Epithelial cell of prostate (primary cell): ENCODE measurements at regions not wholly inside any gene's neighbourhood (a gene's known extent, or its start where the extent isn't known, plus 50 kb on each side); places are given as distances from the start of the nearest gene placed in this dataset.
A peak's percentile ranks its signal among the peaks of the same experiment; 100 is the strongest.
"Not testable (repeated sequence)": the region's sequence is repeated elsewhere in the genome, so short reads cannot be mapped to it uniquely, and the experiment has no call there.

Experiments used
- DNase-seq: peaks from one replicate; pipeline ENCODE4 v3.0.0-alpha.2; 2011; ENCODE audit warnings: low read depth, low spot score
- H3K27ac ChIP-seq: fragments of 450-650 bp; 2 replicates; pipeline ENCODE4 v1.5.1; 2017; ENCODE audit warnings: mild to moderate bottlenecking

DNA sequence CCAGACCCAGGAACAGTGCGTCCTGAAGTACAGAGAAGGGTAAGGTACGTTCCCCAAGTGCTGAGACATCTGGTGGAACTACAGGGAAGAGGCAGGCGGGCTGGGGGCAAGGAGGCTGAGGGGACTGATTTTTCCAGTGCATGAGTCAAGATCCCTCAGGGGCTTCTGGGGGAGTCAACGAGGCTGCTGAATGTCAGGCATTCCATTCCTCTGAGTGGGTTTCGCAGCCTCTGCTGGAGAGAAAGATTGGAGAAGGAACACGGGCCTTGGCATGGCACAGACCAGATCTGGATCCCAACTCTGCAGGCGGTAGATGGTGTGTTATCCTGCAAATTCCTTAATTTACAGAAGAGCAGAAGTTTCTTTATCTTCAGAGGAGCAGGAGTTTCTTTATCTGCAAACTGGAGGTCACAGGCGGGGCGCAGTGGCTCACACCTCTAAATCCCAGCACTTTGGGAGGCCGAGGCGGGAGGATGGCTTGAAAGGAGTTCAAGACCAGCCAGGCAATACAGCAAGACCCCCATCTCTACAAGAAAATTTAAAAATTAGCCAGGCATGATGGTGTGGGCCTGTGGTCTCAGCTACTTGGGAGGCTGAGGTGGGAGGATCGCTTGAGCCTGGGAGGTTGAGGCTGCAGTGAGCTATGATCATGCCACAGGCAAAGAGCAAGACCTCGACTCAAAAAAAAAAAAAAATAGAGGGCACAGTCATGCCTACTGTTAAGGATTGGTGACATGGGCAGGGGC, 132.6 kb upstream of the MAP1LC3B2 start:
- no peak overlapping the region for H3K27ac ChIP-seq
- DNase-seq, result no peak

DNA sequence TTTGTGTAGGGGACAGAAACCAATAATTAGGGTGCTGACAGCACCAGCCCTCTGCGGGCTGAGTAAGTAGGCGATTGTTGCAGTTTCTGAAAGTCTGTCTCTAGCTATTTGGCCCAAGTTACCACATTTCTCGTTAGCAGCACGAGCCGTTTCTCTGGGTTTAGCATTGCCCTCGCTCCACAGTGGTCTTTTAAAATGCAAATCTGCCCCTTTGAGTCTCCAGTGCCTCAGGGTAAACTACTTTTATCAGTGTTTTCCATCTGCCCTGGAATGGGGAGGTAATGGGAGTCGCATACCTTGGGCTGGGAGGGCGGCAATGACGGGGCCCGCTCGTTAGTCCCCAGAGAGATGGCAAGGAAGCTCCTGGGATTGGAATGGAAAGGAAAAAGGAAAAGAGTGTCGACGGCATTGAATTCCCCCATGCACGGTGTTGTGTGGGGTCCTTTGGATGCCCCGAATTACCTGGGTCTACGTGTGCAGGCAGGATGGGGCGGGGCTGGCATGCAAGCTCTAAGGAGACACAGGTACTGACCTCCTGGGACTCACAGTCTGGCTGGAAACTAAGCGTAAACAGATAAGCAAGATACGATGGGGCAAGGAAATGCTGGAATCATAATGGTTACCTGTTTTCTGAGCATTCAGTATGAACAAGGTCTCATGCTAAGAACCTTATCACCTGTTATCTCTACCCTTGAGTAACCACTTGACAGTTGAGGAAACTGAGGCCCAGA, 131.8 kb upstream of the MAP1LC3B2 start:
- H3K27ac ChIP-seq, result no peak overlapping the region

DNA sequence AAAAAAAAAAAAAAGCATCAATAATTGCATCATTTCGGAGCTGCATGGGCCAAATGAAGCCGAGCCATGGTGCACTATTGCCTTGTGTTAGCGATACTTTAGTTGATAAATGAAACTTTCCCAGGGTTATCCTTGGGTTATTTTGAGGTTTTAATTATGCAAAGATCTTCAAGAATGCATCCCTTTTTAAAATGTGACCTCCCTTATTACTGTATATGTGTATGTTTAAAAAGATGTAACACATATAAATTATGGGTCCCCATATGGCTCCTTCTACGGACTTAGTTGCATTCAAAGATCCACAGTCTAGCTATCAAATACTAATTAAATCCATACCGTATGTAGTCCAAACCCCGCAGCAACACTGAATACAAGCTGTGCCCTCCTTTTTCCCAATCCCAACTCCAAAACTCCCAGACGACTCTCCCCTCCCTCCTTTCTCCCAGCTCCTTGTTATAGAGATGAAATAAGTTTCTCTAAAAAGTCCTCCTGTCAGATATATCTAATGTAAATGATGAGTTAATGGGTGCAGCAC, 129.3 kb upstream of the MAP1LC3B2 start:
- DNase-seq, result no peak
- H3K27ac ChIP-seq, result no peak overlapping the region

More for the DNA sequence above, 131.8 kb upstream of the MAP1LC3B2 start:
- no peak for DNase-seq

DNA sequence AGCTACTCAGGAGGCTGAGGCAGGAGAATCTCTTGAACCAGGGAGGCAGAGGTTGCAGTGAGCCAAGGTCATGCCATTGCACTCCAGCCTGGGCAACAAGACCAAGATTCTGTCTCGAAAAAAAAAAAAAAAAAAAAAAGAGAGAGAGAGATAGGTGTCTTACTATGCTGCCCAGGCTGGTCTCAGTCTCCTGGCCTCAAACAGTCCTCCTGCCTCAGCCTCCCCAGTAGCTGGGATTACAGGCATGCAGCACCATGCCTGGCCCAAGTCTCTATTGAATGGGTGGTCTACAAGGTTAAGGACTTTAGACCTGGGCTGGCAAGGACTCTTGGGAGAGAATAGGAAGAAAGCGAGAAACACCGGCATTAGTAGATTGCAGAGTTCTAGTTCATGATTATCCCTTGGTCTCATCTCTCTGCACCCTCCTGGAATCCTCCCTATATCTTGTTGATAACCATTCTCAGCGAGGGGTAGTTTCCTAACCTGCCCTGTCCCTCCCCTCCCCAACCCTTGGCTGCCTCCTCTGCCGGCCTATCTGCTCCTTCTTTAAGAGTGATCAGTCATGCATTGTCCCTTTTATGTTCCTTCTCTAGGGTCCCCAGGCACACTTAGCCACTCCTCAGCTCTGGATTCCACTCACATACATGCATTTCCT, 128.1 kb upstream of the MAP1LC3B2 start:
- no peak overlapping the region for H3K27ac ChIP-seq
- DNase-seq, result no peak

DNA sequence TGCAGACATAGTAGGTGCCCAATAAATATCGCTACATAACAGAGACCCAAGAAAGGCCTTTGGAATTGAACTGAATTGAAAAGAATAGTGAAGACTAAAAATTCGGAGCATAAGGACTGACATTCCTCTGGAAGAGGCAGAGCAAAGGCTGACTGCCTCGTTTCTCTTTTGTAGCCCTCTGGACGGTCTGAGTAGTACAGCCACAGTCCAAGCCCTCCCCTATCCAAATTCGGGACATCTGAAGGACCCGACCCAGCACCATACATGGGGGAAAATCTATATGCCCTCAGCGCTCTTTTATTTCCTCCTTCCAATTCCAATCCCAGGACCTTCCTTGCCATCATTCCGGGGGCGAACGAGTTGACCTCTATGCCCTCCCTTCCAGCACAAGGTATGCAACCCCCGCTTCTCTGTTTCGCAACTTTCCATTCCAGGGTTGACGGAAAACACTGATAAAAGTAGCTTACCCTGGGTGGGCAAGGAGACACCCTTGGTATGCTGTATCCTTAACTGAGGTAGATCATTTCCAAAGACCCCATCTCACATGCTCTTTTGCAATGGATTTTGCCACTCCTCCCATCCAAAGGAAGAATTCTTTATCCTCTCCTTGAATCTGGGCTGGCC, 127.4 kb upstream of the MAP1LC3B2 start:
- no peak for DNase-seq
- no peak overlapping the region for H3K27ac ChIP-seq

DNA sequence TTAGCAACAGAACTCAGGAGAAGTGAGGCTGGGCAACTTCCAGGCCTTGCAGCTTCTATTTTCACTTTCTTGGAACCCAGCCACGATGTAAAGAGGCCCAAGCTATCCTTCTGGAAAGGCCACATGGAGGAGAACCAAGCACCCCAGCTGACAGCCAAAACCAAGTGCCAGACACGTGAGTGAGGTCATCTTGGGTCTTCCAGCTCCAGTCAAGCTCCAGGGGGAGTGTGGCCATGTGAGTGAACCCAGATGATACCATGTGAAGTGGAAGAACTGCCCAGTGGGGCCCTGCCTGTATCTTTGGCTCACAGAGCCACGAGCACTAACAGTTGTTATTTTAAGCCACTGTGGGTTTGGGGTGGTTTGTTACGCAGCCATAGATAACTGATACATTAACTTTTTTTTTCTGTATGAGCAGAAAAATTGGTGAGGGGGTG, 126.8 kb upstream of the MAP1LC3B2 start:
- no peak for DNase-seq
- no peak overlapping the region for H3K27ac ChIP-seq

DNA sequence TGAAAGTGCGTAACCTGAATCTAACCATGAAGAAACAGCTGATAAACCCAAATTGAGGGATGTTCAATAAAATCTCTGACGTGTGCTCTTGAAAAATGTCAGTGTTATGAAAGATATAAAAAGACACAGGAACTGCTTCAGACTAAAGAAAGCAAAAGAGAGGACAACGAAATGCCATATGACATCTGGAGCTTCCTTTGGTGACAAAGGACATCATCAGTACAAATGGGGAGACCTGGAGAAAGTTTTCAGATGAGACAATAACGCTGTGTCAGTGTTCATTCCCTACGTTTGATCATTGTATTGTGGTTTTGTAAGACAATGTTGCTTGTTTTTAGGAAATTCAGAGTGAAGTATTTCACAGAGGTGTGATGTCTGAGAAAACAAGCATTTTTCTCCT, 125.9 kb upstream of the MAP1LC3B2 start:
- H3K27ac ChIP-seq, result no peak overlapping the region
- DNase-seq, result no peak

DNA sequence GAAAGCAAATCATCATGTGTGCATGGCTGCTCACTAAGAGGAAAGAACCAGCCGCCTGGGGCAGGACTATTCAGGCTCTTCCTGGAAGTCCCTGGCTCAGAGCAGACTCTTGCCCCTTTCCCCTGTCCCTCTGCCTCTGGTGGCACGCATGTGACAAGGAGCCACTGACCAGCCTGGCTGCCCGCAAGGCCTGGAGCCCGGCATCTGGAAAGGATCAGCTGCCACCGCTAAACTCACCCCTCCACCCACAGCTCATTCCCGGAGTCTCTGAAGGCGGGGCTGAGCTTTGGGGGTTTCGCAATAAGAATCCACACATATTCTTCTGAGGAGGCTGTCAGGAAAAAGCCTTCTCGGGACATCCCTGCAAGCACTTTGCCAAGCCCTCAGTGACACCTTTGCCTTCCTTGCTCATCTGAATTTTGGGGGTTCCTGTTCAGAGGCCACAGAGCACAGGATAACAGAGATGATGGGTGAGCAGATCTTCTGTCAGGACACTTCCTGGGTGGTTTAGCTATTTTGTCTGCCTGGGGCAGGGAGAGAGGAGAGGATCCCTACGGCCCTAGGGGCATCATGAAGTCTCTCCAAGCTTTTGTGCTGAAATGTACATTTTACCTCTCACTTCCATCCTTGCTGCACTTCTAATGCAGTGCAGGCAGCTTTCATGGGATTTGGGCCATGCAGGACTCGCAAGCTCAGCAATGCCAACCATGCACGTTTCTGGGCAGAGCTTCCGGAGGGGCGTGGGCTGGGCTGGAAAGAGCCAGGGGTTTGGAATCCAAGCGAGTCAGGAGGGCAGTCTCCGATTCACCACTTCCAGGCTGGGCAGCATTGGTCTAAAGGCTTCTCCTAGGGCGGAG, 124.8 kb upstream of the MAP1LC3B2 start:
- H3K27ac ChIP-seq, result no peak overlapping the region
- no peak for DNase-seq

DNA sequence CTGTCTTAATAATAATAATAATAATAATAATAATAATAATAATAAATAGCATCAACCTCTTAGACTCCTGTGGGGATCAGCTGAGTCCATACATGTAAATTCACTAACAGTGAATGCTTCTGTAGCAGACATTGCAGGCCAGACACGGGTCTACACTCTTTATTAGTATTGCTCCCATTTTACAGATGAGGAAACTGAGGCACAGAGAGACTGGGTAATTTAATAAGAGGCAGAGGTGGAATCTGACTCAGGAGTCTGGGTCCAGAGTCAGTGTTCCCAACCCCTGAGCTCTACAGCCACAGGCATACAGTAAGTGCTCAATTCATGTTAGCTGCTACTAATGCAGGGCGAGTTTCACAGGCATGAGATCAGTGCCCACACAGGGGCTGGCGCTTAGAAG, 123.2 kb upstream of the MAP1LC3B2 start:
- H3K27ac ChIP-seq, result no peak overlapping the region
- DNase-seq, result no peak

DNA sequence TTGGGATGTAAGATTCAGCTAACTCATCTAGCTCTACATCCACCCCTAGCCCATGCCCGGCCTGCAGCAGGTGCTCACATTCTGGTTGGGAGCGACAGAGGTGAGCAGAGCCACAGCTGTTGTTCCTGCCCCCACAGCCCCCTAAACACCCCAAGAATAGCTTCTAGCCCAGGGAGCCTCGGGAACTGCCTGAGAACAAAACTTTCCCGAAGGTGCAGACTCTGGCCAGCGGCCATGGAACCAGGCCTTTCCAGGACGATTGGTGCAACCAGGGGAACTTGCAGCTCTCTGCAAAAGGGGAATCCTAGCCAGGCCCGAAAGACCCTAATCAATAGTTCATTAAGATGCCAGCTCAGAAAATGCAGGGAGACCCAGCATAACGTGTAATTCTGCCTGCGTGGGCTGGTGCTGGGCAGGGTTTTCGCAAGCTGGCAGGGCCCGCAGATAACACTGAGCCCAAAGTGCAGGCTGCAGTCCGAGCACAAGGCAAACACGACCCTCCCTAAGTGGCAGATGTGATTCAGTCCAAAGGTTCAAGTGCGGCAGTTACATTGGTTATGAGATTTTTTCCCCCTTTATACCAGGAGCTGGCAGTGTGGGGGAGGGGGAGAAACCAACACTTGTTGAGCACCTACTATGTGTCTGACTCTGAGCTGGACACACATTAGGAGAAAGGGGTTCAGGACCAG, 122.5 kb upstream of the MAP1LC3B2 start:
- H3K27ac ChIP-seq, result no peak overlapping the region

DNA sequence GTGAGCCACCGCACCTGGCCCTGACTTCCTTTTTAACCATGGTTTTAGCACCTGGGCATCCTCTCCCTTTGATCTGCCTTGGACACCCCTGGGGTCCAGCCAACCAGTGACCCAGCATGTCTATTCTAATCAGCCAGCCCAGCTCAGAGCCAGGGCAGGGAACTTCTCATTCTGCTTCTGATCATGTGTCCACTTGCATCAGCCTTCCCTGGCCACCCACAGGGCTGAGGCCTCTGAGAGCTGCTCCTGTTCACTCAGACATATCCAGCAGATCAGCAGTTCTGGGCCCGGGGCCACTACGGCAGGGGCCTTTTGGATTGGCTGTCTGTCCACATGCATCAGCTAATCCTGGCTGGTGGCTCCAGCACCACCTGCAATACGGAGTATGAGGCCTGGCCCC, 117.9 kb upstream of the MAP1LC3B2 start:
- H3K27ac ChIP-seq, result no peak overlapping the region
- no peak for DNase-seq

More for the DNA sequence above, 122.5 kb upstream of the MAP1LC3B2 start:
- DNase-seq, result no peak

DNA sequence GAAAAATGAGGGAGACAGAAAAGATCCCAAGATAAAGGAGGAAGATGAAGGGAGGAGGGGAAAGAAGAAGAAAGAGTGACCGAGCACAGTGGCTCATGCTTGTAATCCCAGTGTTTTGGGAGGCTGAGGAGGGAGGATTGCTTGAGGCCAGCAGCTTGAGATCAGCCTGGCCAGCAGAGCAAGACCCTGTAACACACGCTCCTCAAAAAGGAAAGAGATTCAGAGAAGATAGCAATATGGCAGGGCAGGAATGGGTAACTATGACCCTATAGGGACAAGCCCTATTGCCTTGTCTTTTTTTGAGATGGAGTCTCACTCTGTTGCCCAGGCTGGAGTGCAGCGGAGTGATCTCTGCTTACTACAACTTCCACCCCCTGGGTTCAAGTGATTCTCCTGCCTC, 116.9 kb upstream of the MAP1LC3B2 start:
- no peak overlapping the region for H3K27ac ChIP-seq
- no peak for DNase-seq

DNA sequence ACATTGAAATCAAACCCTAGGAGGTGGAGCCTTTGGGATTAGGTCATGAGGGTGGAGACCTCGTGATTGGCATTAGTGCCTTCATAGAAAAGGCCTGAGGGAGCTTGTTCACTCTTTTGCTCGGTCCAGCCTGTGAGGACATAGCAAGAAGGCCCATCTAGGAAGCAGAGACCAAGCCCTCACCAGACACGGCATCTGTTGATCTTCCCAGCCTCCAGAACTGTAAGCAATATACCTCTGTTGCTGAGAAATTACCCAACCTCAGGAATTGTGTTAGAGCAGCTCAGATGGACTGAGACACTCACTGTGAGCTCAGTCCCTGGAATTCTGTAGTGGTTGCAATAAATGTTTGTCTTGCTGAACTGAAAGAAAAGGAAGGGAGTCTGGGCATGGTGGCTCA, 116.2 kb upstream of the MAP1LC3B2 start:
- H3K27ac ChIP-seq, result peak overlapping the region; percentile 15
- no peak for DNase-seq

DNA sequence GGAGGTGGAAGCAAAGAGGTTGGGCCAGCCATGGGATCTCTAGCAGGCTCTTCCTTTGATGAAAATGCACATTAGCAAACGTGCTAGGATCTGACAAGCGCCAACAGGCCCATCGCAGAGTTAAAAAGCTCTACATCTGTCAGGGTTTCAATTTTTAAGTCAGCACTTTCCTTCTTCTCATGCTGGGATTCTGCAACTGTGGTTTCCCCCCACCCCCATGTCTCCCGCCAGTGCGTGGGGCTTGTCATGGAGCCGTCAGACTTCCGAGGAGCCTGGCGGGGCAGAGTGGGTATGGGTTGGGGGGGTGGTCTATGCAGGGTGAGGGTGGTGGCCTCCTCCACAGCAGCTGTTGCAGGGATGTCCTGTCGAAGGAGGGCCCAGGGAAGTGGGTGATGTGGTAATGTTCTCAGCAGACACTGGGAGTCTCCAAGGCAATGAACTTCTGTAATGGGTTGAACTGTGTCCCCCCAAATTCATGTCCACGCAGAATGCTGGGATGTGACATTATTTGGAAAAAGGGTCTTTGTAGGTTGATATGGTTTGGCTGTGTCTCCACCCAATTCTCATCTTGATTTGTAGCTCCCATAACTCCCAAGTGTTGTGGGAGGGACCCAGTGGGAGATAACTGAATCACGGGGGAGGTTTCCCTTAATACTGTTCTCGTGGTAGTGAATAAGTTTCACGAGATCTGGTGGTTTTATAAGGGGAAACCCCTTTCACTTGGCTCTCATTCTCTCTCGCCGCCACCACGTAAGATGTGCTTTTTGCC, 115.2 kb upstream of the MAP1LC3B2 start:
- no peak overlapping the region for H3K27ac ChIP-seq
- no peak for DNase-seq

DNA sequence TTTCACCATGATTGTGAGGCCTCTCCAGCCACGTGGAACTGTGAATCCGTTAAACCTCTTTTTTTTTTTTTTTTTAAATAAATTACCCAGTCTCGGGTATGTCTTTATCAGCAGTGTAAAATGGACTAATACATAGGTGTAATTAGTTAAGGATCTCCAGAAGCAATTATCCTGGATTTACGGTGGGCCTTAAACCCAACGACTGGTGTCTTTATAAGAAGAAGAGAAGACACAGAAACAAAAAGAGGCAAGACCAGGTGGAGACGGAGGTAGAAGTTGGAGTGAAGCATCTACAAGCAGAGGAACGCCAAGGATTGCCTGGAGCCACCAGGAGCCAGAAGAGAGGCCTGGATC, 114.6 kb upstream of the MAP1LC3B2 start:
- no peak overlapping the region for H3K27ac ChIP-seq
- no peak for DNase-seq

DNA sequence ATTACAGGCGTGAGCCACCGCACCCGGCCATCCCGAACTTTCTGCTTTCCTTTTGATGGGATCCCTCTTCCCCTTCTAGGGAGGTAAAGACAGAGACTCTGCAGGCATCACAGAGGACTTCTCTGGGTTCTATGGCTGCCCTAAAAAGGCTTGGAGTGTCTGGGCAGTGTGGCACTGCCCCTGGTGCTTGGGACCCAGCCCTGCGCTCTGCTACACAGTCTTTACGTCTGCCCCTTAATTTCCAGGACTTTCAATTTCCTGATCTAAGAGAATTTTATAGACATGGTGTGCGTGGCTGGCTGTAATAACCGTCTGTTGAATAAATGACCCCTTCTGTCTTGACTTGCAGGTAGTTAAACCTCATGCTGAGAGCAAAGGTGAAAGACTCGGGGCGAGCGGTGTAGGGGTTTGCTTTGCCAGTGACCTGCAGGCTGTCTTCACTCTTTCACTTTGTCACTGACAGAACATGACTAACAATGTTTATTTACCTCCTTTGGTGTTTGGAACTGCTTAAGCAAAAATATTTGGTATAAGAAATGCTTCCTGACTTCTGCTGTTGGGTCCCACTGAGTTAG, 110.9 kb upstream of the MAP1LC3B2 start:
- H3K27ac ChIP-seq, result no peak overlapping the region
- DNase-seq, result no peak

DNA sequence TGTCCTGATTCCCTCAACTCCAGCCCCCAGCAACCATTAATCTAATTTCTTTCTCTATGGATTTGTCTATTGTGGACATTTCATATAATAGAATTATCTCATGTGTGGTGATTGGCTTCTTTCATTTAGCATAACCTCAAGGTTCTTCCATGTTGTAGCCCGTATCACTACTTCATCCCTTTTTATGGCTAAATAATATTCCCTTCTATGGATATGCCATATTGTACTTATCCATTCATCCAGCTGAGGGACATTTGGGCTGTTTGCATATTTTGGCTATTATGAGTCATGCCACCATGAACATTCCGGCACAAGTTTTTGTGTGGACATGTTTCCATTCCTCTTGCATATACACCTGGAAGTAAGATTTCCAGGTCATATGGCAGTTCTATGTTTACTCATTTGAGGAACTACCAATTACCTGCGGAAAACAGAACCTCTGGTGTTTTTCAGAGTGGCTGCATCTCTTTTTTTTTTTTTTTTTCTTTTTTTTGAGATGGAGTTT, 108.7 kb upstream of the MAP1LC3B2 start:
- H3K27ac ChIP-seq, result no peak overlapping the region
- no peak for DNase-seq

DNA sequence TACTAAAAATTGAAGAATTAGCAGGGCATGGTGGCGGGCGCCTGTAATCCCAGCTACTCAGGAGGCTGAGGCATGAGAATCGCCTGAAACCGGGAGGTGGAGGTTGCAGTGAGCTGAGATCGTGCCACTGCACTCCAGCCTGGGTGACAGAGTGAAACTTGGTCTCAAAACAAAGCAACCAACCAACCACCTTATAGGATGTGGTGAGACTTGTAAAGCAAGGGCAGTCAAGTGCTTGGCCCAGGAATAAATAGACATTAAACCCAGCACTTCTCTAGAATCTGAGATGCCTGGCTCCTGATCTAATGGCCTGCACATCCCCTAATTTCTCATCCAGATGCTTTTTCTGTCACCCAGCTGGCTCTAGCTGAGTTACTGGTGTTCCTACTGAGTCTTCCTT, 106.2 kb upstream of the MAP1LC3B2 start:
- not testable (repeated sequence) for DNase-seq, H3K27ac ChIP-seq
